HG03457 (cell line): ENCODE measurements at regions not wholly inside any gene's neighbourhood (a gene's known extent, or its start where the extent isn't known, plus 50 kb on each side); places are given as distances from the start of the nearest gene placed in this dataset.
"Not testable (repeated sequence)": the region's sequence is repeated elsewhere in the genome, so short reads cannot be mapped to it uniquely, and the experiment has no call there.

ENCODE experiments used
- ATAC-seq: cut with Tn5 transposase; IDR thresholded peaks from one replicate; pipeline ENCODE4 v1.9.1; 2021; ENCODE audit warnings: moderate number of reproducible peaks; ENCODE audit not compliant: unreplicated experiment

DNA sequence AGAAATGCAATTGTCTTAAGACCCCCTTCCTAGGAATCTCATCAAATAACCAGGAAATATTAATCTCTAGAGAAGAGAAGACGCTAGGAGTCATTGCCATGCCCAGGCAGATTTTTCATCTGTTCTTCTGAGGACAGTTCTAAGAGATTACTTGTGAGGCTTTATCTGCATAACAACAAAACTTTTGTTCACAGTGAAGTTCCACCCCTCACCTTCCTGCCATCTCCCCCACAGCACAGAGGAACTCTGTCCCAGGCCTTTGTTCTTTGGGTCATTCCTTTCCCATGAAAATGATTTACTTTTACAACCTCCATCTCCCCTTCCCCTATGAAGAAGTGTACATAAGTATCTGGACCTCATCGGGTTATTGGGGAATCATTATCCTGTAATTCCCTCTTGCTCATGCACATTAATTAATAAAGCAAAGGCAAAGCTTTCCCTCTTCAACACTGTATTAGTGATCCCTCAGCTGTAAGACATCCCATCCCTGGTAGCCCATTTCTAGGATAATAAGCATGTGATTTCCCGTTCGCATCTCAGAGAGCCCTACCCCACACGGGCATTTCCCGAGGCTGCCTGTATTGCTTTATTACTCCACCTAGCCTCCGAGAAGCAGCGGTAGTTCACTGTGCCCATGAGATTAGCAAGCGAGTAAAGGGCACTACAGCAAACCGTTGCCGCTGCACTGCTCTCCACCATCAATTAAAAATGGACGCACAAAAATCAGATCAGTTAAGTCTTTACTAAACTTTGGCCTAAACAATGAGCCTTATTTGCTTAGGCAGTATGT lies 384.4 kb upstream of the CAMK1G start:
- no peak for ATAC-seq

DNA sequence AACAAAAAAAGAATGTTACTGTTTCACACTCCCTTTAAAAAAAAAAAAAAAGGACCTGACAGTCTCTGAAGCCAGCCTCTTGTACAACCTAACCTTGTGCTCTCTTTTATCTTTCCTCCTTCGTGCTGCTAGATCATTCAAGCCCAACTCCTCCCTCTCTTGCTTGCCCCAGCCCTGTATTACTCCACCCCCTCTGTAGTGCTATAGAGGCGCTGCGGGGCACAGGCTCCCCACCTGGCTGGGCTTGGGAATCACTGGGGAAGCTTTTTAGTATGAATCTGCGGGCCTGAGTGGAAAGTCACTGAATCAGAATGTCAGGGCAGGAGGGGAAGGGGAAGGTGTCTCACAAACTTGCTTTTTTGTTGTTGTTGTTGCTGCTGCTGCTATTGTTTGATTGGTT lies 383.7 kb upstream of the CAMK1G start:
- ATAC-seq, result no peak

DNA sequence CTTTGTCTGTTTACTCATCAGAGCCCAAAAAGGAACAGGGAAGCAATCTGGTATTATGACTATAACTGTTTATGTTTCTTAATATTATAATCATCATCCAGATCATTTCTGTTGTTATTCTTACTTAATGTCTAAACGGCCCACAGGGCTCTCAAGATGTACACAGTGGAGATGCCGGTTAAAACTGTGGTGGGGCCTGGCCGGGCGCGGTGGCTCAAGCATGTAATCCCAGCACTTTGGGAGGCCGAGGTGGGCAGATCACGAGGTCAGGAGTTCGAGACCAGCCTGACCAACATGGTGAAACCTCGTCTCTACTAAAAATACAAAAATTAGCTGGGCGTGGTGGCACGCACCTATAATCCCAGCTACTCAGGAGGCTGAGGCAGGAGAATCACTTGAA lies 381.2 kb upstream of the CAMK1G start:
- ATAC-seq, result not testable (repeated sequence)

GRCh38 chr1:209202830-209203532 lies 380.5 kb upstream of the CAMK1G start:
- ATAC-seq, result no peak

- ATAC-seq, result no peak
Observed at GRCh38 chr1:209203533-209203895, 380.0 kb upstream of the CAMK1G start.

GRCh38 chr1:209205039-209205438 lies 378.5 kb upstream of the CAMK1G start:
- no peak for ATAC-seq

DNA sequence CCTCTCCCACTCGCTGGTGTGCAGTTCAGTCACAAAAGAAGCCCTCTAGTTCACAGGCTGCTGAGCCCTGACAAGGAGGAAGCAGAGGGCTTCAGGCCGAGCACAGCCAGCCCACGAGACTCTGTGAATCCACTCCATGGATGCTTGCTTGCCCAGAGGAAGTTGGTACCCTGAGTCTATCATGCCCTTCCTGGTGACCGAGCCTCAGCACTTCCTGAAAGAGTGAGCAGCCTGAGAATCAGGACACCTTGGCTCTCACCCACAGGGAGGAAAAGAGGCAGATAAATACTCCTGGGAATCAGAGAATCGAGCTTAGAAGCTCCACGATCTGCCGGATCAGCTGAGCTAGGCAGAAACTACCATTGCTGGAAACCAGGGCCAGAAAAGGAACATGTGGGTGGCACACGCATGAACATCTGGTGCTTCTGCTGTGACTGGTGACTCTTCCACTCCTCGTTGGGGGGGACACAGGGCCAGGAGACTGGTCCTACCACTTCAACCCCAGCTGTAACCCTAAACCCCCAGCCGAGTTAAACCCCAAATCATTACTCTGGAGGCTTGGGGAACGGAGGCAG lies 376.3 kb upstream of the CAMK1G start:
- ATAC-seq, result no peak

- ATAC-seq, result no peak
Observed at GRCh38 chr1:209207701-209208286, 375.7 kb upstream of the CAMK1G start.

- ATAC-seq, result no peak
Observed at GRCh38 chr1:209208648-209209047, 374.9 kb upstream of the CAMK1G start.

GRCh38 chr1:209213989-209214388 lies 369.5 kb upstream of the CAMK1G start:
- no peak for ATAC-seq

- no peak for ATAC-seq
Observed at GRCh38 chr1:209215826-209216225, 367.7 kb upstream of the CAMK1G start.

DNA sequence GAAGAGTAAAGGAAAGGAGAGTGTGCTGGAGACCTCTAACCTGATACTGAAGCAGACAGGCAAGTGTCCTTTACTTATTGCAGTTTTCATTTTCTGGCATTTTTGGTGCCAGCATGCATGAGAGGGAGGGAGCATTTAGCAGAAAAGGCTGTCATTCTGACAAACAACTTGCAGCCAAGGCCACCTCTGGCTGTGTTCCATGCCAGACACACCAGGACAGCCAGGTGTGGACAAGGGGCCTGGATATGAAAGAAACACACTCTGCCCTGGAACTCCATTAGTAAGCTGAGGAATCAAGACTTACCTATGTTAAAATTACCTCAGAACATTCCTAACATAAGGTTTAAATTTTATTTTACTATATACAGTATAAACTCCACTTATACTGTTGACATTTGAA lies 365.4 kb upstream of the CAMK1G start:
- ATAC-seq, result no peak

DNA sequence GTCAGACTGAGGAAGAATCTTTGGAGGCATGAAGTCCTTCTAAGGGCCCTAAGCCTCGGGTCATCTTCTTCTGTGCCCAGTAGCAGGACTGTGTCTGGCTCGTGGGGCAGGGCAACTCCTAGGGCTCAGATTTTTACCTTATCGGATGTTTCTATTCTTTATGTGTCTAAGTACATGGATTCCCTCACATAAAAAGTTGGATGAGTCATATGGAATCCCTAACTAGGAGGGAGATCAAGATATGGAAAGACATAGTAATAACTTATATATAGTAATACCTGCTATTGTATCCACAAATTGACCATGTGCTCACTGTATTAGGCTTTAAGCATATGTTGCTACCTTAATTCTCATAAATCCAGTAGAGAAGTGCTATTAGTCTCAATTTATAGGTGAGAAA lies 364.5 kb upstream of the CAMK1G start:
- ATAC-seq, result no peak

- ATAC-seq, result no peak
Observed at GRCh38 chr1:209219791-209220524, 363.6 kb upstream of the CAMK1G start.

GRCh38 chr1:209222826-209223225 lies 360.7 kb upstream of the CAMK1G start:
- ATAC-seq, result no peak

GRCh38 chr1:209223791-209224190 lies 359.7 kb upstream of the CAMK1G start:
- ATAC-seq, result no peak

DNA sequence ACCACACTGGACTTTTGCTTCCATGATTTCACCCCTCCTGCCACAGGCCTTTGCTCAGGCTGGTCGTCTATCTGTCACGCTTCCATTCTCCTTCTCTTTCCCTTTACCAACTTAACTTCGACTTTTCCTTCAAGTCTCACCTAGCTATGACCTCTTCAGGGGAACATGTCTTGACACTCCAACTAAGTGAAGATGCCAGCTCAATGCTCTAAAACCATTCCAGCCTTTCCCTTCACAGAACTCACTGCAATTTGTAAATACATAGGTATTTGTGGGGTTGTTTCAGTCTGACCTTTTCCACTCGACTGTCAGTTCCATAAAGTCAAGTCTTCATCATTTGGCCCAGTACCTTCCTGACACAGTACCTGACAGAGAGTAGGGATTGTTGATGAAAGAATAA lies 358.6 kb upstream of the CAMK1G start:
- no peak for ATAC-seq

DNA sequence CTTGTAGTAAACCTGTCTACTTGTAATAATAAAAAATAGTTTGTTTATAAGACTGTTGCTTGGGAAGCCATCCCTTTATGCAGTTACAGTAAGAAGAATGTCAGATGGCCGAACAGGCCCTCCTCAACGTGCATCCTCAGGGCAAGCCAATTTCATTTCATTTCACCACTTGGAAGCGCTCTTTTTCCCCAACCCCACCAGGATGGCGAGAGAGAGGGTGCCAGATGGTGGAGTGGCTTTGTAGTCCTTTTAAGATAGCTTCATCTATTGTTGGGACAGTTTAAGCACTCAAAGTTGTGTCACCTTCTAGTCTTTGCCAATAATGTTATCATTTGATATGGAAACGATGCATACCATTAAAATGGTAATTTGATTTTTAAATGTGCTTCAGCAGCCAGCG lies 356.3 kb upstream of the CAMK1G start:
- ATAC-seq, result no peak

GRCh38 chr1:209227941-209228340 lies 355.6 kb upstream of the CAMK1G start:
- ATAC-seq, result no peak

GRCh38 chr1:209229494-209230061 lies 353.9 kb upstream of the CAMK1G start:
- no peak for ATAC-seq

DNA sequence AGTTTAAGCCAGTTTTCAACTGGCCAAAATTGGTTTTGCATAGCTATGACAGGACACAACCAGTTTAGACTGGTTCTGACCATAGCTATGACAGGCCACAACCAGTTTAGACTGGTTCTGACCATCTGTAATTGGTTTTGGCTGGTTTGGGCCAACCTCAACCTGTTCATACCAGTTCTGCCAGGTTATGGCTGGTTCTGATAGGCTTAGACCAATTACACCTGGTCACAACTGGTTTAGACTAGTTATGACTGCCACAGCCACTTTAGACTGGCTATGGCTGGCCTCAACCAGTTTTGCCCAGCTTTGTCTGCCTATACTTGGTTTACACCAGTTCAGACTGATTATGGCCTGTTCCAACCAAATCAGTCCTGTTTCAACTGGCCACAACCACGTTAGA lies 353.2 kb upstream of the CAMK1G start:
- ATAC-seq, result no peak
